ENCODE measurements at regions not wholly inside any gene's neighbourhood (a gene's known extent, or its start where the extent isn't known, plus 50 kb on each side); places are given as distances from the start of the nearest gene placed in this dataset.

- no peak for DNase-seq
Measured at GRCh38 chr15:31456354-31457060, 129.9 kb downstream of the KLF13 start.

- DNase-seq, result no peak
Measured at GRCh38 chr15:31457161-31457560, 130.5 kb downstream of the KLF13 start.

- DNase-seq, result no peak
Measured at GRCh38 chr15:31457631-31458526, 131.2 kb downstream of the KLF13 start.

GRCh38 chr15:31458596-31459399, 132.2 kb downstream of the KLF13 start:
- DNase-seq, result no peak

GRCh38 chr15:31459400-31459748, 132.7 kb downstream of the KLF13 start:
- DNase-seq, result no peak

- DNase-seq, result no peak
Measured at GRCh38 chr15:31461375-31461774, 134.7 kb downstream of the KLF13 start.

GRCh38 chr15:31461911-31462480, 135.4 kb downstream of the KLF13 start:
- DNase-seq, result no peak

- no peak for DNase-seq
Measured at GRCh38 chr15:31463521-31464102, 137.0 kb downstream of the KLF13 start.

GRCh38 chr15:31464216-31465082, 137.8 kb downstream of the KLF13 start:
- DNase-seq, result no peak

- no peak for DNase-seq
Measured at GRCh38 chr15:31465083-31465955, 138.7 kb downstream of the KLF13 start.

GRCh38 chr15:31467361-31467760, 140.7 kb downstream of the KLF13 start:
- no peak for DNase-seq

GRCh38 chr15:31468911-31469785, 142.5 kb downstream of the KLF13 start:
- DNase-seq, result no peak

- DNase-seq, result peak; percentile 86
Measured at GRCh38 chr15:31469786-31470525, 143.3 kb downstream of the KLF13 start.

- DNase-seq, result no peak
Measured at GRCh38 chr15:31470756-31471155, 144.1 kb downstream of the KLF13 start.

- DNase-seq, result no peak
Measured at GRCh38 chr15:31471731-31472430, 145.2 kb downstream of the KLF13 start.

GRCh38 chr15:31472636-31473384, 146.2 kb downstream of the KLF13 start:
- DNase-seq, result peak; percentile 31

Measured in tongue (tissue), 1 donor.